HL-60 (cell line): ENCODE measurements at regions not wholly inside any gene's neighbourhood (a gene's known extent, or its start where the extent isn't known, plus 50 kb on each side); places are given as distances from the start of the nearest gene placed in this dataset.

Experiments
- DNase-seq, 2 experiments: peaks; one replicate each; pipeline ENCODE4 v3.0.0-alpha.2; 2010 to 2020; ENCODE audit warnings: low read depth in 1 of 2, low spot score in 1 of 2
- H3K27ac ChIP-seq: fragments of 250-450 bp; sonication (Bioruptor Pico); replicated peaks from 2 replicates; pipeline ENCODE4 v1.5.1; 2020; ENCODE audit warnings: mild to moderate bottlenecking, moderate library complexity
- H3K27me3 ChIP-seq: fragments of 250-450 bp; sonication (Bioruptor Pico); 2 replicates; pipeline ENCODE4 v1.5.1; 2021; ENCODE audit warnings: mild to moderate bottlenecking, moderate library complexity; ENCODE audit not compliant: insufficient read depth, poor library complexity, severe bottlenecking
- H3K4me3 ChIP-seq: replicated peaks from 2 replicates; pipeline ENCODE4 v1.5.1; 2011; ENCODE audit warnings: mild to moderate bottlenecking, control low read depth, low read length; ENCODE audit not compliant: insufficient read depth
- CTCF ChIP-seq: IDR thresholded peaks from one replicate; pipeline ENCODE4 v1.5.1; 2011; ENCODE audit warnings: low read length, control low read depth, inconsistent platforms; ENCODE audit not compliant: insufficient read depth
- GABPA ChIP-seq: IDR thresholded peaks from 2 replicates; pipeline ENCODE4 v1.6.1; 2012; ENCODE audit warnings: low read depth
- POLR2AphosphoS5 ChIP-seq: IDR thresholded peaks from 2 replicates; pipeline ENCODE4 v1.6.1; 2012; ENCODE audit warnings: low read depth
- SPI1 ChIP-seq: IDR thresholded peaks from 2 replicates; pipeline ENCODE4 v1.6.1; 2012; ENCODE audit warnings: low read depth, mild to moderate bottlenecking, borderline replicate concordance
- TF ChIP-seq, protein P1 (sequence below): IDR thresholded peaks from 2 replicates; pipeline ENCODE4 v1.6.1; 2012; ENCODE audit warnings: low read depth; ENCODE audit not compliant: insufficient replicate concordance

DNA sequence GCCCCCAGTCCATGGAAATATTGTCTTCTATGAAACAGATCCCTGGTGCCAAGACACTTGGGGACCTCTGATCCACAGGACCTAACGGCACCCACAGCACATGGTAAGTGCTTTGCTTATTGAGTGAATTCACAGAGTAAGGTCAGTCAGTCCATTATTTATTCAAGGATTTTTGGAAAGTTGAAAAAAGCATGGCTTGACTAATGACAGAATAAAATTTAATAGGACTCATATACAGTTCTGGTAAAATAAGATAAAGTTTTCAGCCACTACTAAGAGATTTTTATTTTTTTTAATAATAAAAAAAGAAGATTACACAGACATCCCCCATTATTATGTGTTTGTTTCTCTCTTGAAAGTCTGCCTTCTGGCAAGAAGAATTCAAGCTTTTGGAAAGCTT, 490.6 kb upstream of the HS3ST1 start:
- H3K27ac ChIP-seq: no peak overlapping the region
- no peaks in the 10 kb centered on the region for H3K27me3 ChIP-seq
- H3K4me3 ChIP-seq: no peak overlapping the region
- DNase-seq: no peak
- TF ChIP-seq CTCF (no peak), POLR2AphosphoS5 (no peak), SPI1 (no peak), GABPA (no peak)
- TF ChIP-seq, protein P1, sequence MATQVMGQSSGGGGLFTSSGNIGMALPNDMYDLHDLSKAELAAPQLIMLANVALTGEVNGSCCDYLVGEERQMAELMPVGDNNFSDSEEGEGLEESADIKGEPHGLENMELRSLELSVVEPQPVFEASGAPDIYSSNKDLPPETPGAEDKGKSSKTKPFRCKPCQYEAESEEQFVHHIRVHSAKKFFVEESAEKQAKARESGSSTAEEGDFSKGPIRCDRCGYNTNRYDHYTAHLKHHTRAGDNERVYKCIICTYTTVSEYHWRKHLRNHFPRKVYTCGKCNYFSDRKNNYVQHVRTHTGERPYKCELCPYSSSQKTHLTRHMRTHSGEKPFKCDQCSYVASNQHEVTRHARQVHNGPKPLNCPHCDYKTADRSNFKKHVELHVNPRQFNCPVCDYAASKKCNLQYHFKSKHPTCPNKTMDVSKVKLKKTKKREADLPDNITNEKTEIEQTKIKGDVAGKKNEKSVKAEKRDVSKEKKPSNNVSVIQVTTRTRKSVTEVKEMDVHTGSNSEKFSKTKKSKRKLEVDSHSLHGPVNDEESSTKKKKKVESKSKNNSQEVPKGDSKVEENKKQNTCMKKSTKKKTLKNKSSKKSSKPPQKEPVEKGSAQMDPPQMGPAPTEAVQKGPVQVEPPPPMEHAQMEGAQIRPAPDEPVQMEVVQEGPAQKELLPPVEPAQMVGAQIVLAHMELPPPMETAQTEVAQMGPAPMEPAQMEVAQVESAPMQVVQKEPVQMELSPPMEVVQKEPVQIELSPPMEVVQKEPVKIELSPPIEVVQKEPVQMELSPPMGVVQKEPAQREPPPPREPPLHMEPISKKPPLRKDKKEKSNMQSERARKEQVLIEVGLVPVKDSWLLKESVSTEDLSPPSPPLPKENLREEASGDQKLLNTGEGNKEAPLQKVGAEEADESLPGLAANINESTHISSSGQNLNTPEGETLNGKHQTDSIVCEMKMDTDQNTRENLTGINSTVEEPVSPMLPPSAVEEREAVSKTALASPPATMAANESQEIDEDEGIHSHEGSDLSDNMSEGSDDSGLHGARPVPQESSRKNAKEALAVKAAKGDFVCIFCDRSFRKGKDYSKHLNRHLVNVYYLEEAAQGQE: no peak

GRCh38 chr4:11914406-11914805, 485.7 kb upstream of the HS3ST1 start:
- TF ChIP-seq POLR2AphosphoS5 (no peak), CTCF (no peak), SPI1 (no peak), GABPA (no peak)
- TF ChIP-seq, protein P1: no peak
- H3K27me3 ChIP-seq: no peaks in the 10 kb centered on the region
- H3K27ac ChIP-seq: no peak overlapping the region
- no peak overlapping the region for H3K4me3 ChIP-seq
- DNase-seq: no peak

DNA sequence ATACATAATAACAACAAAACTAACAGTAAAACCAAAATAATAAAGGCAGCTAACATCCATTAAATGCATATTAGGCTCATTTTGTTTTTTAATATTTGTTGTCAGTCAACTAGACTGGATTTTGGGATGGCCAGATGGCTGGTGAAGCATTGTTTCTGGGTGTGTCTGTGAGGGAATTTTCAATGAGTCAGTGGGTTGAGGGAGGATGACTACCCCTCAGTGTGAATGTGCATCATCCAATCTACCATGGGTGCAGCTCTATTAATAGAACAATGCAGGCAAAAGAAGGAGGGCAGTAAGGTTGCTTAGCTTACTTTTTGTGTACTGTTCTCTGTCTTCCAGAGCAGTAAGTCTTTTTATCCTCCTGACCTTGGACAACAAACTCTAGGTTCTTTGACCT, 484.2 kb upstream of the HS3ST1 start:
- TF ChIP-seq GABPA (no peak), POLR2AphosphoS5 (no peak), CTCF (no peak), SPI1 (no peak)
- TF ChIP-seq, protein P1: no peak
- H3K27me3 ChIP-seq: no peaks in the 10 kb centered on the region
- no peak overlapping the region for H3K4me3 ChIP-seq
- no peak overlapping the region for H3K27ac ChIP-seq
- DNase-seq: no peak
